NCI-H187 treated with DMSO at 0.1 percent for 48 hours (cell line): ENCODE measurements at regions not wholly inside any gene's neighbourhood (a gene's known extent, or its start where the extent isn't known, plus 50 kb on each side); places are given as distances from the start of the nearest gene placed in this dataset.

Source experiments
- DNase-seq: peaks from one replicate; lab custom pipeline; 2025; lab: John Stamatoyannopoulos, UW

DNA sequence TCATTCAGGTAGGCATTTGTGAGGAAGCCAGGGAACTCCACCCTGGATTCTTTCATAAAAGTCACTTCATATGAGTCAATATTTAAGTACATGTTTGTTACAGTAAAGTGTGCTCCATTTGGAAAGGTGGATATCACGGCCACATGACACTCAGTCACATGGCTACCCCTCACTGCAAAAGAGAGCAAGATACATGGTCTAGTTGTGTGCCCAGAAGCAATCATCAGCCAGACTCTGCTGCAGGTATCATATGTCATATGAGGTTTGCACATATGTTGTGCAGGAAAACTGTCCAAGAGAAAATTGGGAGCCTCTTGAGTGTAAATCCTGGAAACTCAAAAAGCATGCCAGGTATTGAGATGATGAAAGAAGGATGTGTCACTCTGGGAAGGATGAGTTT lies 55.0 kb upstream of the NMNAT3 start:
- no peak for DNase-seq

DNA sequence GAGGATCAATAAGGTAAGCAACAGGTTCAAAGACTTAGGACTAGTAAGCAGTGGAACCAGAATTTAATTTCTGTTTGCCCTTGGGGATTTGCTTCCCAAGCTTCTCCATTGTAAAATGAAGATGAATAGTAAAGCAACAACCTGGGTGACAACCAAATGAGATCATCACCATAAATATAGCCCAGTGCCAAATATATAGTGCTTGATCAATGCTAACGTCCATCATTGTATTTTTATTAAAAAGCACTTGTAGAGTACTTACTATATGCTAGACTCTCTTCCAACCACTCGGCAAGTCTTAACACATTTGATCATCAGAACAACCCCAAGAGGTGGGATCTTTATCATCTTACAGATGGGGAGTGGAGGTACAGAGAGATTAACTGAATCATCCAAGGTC lies 51.5 kb upstream of the NMNAT3 start:
- DNase-seq: no peak

DNA sequence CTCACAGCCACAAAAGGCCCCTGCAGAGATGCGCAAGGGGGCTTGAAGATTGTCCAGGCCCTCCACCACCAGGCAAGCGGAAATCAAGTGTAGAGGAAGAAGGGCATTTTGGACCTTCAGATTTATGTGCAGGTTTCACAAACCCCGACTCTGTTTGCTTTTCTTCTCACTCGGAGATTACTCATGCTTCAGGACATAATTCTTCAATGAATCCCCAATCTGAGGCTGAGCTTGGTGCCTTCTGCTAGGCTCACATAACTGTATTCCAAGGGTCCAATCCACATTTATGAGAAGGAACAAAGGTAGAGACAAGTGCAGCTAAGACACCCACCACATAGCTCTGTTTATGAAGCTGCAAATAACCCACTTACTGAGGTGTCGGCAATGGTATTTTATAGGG lies 50.6 kb upstream of the NMNAT3 start:
- DNase-seq: no peak
